ENCODE measurements at regions not wholly inside any gene's neighbourhood (a gene's known extent, or its start where the extent isn't known, plus 50 kb on each side); places are given as distances from the start of the nearest gene placed in this dataset.

GRCh38 chr7:124412531-124412930 lies 353.1 kb downstream of the GPR37 start:
- H3K23me2 ChIP-seq (ENCODE audit: insufficient read length, low read depth, low read length, poor library complexity, severe bottlenecking) = no peaks in the 10 kb centered on the region
- H2BK12ac ChIP-seq (ENCODE audit: insufficient read length, low read depth, low read length) = no peak overlapping the region
- H3K79me2 ChIP-seq (ENCODE audit: insufficient read depth, low read length) = no peaks in the 10 kb centered on the region
- Mint-ChIP-seq H3K36me3 (ENCODE audit: insufficient read depth in 1 of 3, low read depth in 3 of 3) (no peaks in the 10 kb centered on the region), H3K9me3 (no peaks in the 10 kb centered on the region), H3K27ac (no peak overlapping the region), H3K27me3 (ENCODE audit: low read depth) (no peaks in the 10 kb centered on the region), H3K4me3 (no peak overlapping the region), H3K4me1 (no peaks in the 10 kb centered on the region)
- no peak for DNase-seq
- H3K4ac ChIP-seq (ENCODE audit: low read depth, low read length) = no peak overlapping the region
- no peak overlapping the region for H2AFZ ChIP-seq (ENCODE audit: low read length)
- H2BK15ac ChIP-seq (ENCODE audit: low read depth, low read length) = no peak overlapping the region
- no peak overlapping the region for H2BK120ac ChIP-seq (ENCODE audit: low read depth, low read length, poor library complexity, severe bottlenecking)
- H3T11ph ChIP-seq (ENCODE audit: low read length) = no peak overlapping the region
- H3K18ac ChIP-seq (ENCODE audit: insufficient read length, low read depth, low read length) = no peak overlapping the region
- no peak overlapping the region for H4K5ac ChIP-seq (ENCODE audit: insufficient read length, low read depth, low read length)
- H3K23ac ChIP-seq (ENCODE audit: insufficient read length, low read depth, low read length) = no peak overlapping the region
- H4K91ac ChIP-seq (ENCODE audit: insufficient read length, low read depth, low read length) = no peak overlapping the region
- H3K4me1 ChIP-seq (ENCODE audit: insufficient read depth, low read length) = no peaks in the 10 kb centered on the region
- no peak overlapping the region for H3K56ac ChIP-seq (ENCODE audit: insufficient read length, low read depth, low read length)
- no CpG with 5 or more reads among the region's 6 CpGs for WGBS (ENCODE audit: extremely low coverage, insufficient read length, low lambda C conversion rate)
- no peak overlapping the region for H2BK5ac ChIP-seq (ENCODE audit: insufficient read length, low read length)
- H3K27ac ChIP-seq (ENCODE audit: insufficient read length, low read depth, low read length) = no peak overlapping the region
- no peaks in the 10 kb centered on the region for H3K9me3 ChIP-seq (ENCODE audit: control insufficient read depth, low read depth, low read length)
- no peak overlapping the region for H2BK20ac ChIP-seq (ENCODE audit: low read depth, low read length, poor library complexity, severe bottlenecking)
- no peak overlapping the region for H4K8ac ChIP-seq (replicated peaks; ENCODE audit: insufficient read length, low read depth, low read length)
- H3K27me3 ChIP-seq (ENCODE audit: insufficient read depth, low read length) = no peaks in the 10 kb centered on the region
- no peak overlapping the region for H2AK5ac ChIP-seq (ENCODE audit: insufficient read length, low read length)
- no peaks in the 10 kb centered on the region for H3K79me1 ChIP-seq (ENCODE audit: insufficient read depth, low read depth, low read length, poor library complexity, severe bottlenecking)
- no peak overlapping the region for H3K14ac ChIP-seq (ENCODE audit: insufficient read depth, low read length)
- no peak overlapping the region for H3K9ac ChIP-seq (ENCODE audit: extremely low read depth, insufficient read length, low read length)
- TF ChIP-seq CTCF (conservative IDR thresholded peaks at IDR 0.05) = no peak
- no peaks in the 10 kb centered on the region for H4K20me1 ChIP-seq (ENCODE audit: control insufficient read depth, insufficient read depth, insufficient read length)
- no peak overlapping the region for H3K4me2 ChIP-seq (ENCODE audit: insufficient read depth, insufficient read length, low read length)

Measured in H9 (cell line).